Endothelial cell of umbilical vein (primary cell): ENCODE measurements at regions not wholly inside any gene's neighbourhood (a gene's known extent, or its start where the extent isn't known, plus 50 kb on each side); places are given as distances from the start of the nearest gene placed in this dataset.

Experiments
- EZH2 ChIP-seq: IDR thresholded peaks from 2 replicates; pipeline ENCODE4 v1.6.1; 2012; ENCODE audit warnings: borderline replicate concordance, low read depth, mild to moderate bottlenecking, moderate library complexity, low read length, inconsistent platforms; ENCODE audit not compliant: severe bottlenecking
- JUN ChIP-seq: IDR thresholded peaks from 2 replicates; pipeline ENCODE4 v1.6.1; 2011; ENCODE audit warnings: borderline replicate concordance, low read depth; ENCODE audit not compliant: insufficient read length, insufficient read depth
- MYC ChIP-seq: IDR thresholded peaks from one replicate; pipeline ENCODE4 v1.6.1; 2011; ENCODE audit warnings: mild to moderate bottlenecking, low read depth, low read length
- POLR2A ChIP-seq: IDR thresholded peaks from 2 replicates; pipeline ENCODE4 v1.6.1; 2012; ENCODE audit warnings: low read depth, mild to moderate bottlenecking, control low read depth, low read length
- POLR2AphosphoS5 ChIP-seq: IDR thresholded peaks from 2 replicates; pipeline ENCODE4 v1.6.1; 2012; ENCODE audit warnings: low read depth, mild to moderate bottlenecking, control low read depth, low read length, moderate library complexity; ENCODE audit not compliant: insufficient read depth
- TF ChIP-seq, protein P1 (sequence below), 2 donors: IDR thresholded peaks; 1 replicate in 1 of 2; 2 replicates in 1 of 2; pipeline ENCODE4 v1.5.1; 2011; ENCODE audit warnings: low read length in 2 of 2, mild to moderate bottlenecking in 2 of 2, moderate library complexity in 2 of 2, control low read depth in 1 of 2, inconsistent platforms in 1 of 2, low read depth in 1 of 2; ENCODE audit not compliant: insufficient read depth in 1 of 2; ENCODE audit errors: extremely low read depth in 1 of 2
- TF ChIP-seq, protein P2 (sequence below): IDR thresholded peaks from 2 replicates; pipeline ENCODE4 v1.6.1; 2011; ENCODE audit not compliant: insufficient read depth, insufficient read length

- TF ChIP-seq, protein P1, sequence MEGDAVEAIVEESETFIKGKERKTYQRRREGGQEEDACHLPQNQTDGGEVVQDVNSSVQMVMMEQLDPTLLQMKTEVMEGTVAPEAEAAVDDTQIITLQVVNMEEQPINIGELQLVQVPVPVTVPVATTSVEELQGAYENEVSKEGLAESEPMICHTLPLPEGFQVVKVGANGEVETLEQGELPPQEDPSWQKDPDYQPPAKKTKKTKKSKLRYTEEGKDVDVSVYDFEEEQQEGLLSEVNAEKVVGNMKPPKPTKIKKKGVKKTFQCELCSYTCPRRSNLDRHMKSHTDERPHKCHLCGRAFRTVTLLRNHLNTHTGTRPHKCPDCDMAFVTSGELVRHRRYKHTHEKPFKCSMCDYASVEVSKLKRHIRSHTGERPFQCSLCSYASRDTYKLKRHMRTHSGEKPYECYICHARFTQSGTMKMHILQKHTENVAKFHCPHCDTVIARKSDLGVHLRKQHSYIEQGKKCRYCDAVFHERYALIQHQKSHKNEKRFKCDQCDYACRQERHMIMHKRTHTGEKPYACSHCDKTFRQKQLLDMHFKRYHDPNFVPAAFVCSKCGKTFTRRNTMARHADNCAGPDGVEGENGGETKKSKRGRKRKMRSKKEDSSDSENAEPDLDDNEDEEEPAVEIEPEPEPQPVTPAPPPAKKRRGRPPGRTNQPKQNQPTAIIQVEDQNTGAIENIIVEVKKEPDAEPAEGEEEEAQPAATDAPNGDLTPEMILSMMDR (IDR thresholded peaks at IDR 0.05; ENCODE audit: extremely low read depth in 1 of 2, insufficient read depth in 1 of 2, low read depth in 1 of 2, low read length in 2 of 2): no peak
- TF ChIP-seq POLR2AphosphoS5 (no peak), POLR2A (no peak), JUN (no peak), EZH2 (no peak), MYC (no peak)
- TF ChIP-seq, protein P2, sequence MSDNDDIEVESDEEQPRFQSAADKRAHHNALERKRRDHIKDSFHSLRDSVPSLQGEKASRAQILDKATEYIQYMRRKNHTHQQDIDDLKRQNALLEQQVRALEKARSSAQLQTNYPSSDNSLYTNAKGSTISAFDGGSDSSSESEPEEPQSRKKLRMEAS: no peak
Measured at GRCh38 chr5:133698646-133699526, 86.5 kb upstream of the FSTL4 start.
